HFF-Myc (cell line): ENCODE measurements at regions not wholly inside any gene's neighbourhood (a gene's known extent, or its start where the extent isn't known, plus 50 kb on each side); places are given as distances from the start of the nearest gene placed in this dataset.
"Not testable (repeated sequence)": the region's sequence is repeated elsewhere in the genome, so short reads cannot be mapped to it uniquely, and the experiment has no call there.

Experiments
- DNase-seq: peaks from one replicate; pipeline ENCODE4 v3.0.0-alpha.2; 2011; ENCODE audit warnings: low read depth; ENCODE audit errors: extremely low read depth
- H3K4me3 ChIP-seq: replicated peaks from 2 replicates; pipeline ENCODE4 v1.5.1; 2011; ENCODE audit warnings: low read depth, mild to moderate bottlenecking, control low read depth, low read length
- TF ChIP-seq, protein P1 (sequence below): IDR thresholded peaks from 2 replicates; pipeline ENCODE4 v1.5.1; 2012; ENCODE audit warnings: mild to moderate bottlenecking, low read depth, low read length, control low read depth; ENCODE audit errors: missing control alignments

DNA sequence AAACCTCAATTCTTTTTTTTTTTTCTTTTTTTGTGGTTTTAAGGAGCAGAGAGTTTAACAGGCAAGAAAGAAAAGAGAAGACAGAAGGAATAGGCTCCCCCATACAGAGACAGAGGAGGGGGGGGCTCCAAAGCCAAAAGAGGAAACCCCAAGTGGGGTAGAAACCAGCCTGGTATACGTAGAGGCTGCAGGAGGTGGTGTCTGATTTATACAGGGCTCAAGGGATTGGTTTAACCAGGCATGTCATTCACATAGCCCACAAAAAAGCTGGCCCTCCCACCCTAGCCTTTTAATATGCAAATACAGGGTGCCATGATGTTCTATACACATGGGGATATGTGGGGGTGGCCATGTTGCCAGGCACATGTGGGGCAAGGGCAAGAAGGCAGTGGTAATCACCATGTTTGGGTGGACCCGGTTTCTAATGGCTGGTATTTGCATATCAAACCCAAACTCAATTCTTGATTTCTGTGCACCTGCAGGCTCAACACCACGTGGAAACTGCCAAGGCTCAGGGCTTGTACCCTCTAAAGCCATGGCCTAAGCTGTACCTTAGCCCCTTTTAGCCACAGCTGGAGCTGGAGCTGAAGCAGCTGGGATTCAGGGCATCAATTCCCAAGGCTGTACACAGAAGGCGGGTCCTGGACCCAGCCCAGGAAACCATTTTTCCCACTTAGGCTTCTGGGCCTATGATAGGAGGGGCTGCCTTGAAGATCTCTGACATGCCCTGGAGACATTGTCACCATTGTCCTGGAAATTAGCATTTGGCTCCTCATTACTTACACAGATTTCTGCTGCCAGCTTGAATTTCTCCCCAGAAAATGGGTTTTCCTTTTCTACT, 170.3 kb downstream of the MAIP1 start:
- no peak overlapping the region for H3K4me3 ChIP-seq
- no peak for DNase-seq
- TF ChIP-seq, protein P1, sequence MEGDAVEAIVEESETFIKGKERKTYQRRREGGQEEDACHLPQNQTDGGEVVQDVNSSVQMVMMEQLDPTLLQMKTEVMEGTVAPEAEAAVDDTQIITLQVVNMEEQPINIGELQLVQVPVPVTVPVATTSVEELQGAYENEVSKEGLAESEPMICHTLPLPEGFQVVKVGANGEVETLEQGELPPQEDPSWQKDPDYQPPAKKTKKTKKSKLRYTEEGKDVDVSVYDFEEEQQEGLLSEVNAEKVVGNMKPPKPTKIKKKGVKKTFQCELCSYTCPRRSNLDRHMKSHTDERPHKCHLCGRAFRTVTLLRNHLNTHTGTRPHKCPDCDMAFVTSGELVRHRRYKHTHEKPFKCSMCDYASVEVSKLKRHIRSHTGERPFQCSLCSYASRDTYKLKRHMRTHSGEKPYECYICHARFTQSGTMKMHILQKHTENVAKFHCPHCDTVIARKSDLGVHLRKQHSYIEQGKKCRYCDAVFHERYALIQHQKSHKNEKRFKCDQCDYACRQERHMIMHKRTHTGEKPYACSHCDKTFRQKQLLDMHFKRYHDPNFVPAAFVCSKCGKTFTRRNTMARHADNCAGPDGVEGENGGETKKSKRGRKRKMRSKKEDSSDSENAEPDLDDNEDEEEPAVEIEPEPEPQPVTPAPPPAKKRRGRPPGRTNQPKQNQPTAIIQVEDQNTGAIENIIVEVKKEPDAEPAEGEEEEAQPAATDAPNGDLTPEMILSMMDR = no peak

DNA sequence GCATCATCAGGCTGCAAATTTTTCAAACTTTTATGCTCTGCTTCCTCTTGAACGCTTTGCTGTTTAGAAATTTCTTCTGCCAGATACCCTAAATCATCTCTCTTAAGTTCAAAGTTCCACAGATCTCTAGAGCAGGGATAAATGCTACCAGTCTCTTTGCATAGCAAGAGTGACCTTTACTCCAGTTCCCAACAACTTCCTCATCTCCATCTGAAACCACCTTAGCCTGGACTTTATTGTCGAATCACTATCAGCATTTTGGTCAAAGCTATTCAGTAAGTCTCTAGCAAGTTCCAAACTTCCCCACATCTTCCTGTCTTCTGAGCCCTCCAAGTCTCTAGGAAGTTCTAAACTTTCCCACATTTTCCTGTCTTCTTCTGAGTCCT, 170.9 kb downstream of the MAIP1 start:
- DNase-seq, H3K4me3 ChIP-seq: not testable (repeated sequence)

- not testable (repeated sequence) for DNase-seq
These were observed 171.3 kb downstream of the MAIP1 start for GRCh38 chr2:200126680-200127079.

GRCh38 chr2:200127848-200128247, 172.5 kb downstream of the MAIP1 start:
- DNase-seq = no peak
- TF ChIP-seq, protein P1 = no peak
- H3K4me3 ChIP-seq = no peak overlapping the region

More at GRCh38 chr2:200126680-200127079, 171.3 kb downstream of the MAIP1 start:
- not testable (repeated sequence) for H3K4me3 ChIP-seq

DNA sequence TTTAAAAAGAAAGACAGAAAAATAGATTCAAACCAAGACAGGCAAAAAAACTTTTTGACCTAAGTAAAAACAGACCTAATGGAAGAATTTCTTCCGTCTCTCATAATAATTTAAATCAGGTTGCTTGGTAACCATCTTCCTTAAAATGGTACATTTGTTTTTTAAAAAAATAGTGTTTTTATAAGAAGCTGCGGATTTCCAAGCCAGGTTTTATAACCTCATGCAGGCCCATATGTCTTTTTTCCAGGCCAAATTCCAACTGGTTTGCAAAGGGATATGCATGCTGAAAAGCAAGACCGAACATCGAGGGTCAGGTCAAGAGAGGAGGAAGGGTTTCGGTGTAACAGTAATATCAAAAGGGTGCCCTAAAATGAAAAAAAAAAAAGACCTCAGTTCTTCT, 172.9 kb downstream of the MAIP1 start:
- H3K4me3 ChIP-seq = no peak overlapping the region
- no peak for DNase-seq
- TF ChIP-seq, protein P1 = no peak

DNA sequence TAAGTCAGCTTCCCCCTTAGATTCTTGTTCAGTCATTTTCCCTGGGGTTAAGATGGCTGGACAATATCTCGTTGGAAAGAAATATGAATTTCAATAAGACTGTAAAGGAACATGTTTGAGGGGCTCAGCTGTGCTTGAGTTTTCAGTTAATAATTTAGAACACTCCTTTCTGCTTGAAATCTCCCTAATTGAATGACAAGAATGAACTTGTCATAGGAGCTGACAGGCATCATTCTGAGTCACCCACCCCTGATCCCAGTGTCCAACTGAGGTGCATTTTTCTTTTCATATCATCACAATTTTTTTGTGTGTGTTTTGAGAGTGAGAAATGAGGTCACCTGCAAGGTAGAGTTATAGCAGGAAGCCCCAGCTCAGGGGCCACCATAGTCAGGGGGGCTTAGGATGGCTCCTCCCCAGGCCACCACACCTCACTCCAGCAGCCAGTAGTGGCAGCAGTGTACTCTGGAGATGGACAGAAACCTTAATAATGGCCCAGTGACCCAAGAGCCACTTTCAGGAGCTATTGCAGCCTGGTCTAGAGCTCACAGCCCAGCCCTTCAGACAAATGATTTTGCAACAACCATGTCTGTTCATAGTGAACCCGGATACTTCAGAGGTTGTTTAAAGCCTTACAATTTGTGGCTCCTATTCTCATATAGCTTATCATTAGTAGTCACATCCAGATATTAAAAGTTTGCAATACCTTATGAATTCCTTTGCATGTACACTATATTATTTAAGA, 174.5 kb downstream of the MAIP1 start:
- DNase-seq = no peak
- no peak overlapping the region for H3K4me3 ChIP-seq
- TF ChIP-seq, protein P1 = no peak

DNA sequence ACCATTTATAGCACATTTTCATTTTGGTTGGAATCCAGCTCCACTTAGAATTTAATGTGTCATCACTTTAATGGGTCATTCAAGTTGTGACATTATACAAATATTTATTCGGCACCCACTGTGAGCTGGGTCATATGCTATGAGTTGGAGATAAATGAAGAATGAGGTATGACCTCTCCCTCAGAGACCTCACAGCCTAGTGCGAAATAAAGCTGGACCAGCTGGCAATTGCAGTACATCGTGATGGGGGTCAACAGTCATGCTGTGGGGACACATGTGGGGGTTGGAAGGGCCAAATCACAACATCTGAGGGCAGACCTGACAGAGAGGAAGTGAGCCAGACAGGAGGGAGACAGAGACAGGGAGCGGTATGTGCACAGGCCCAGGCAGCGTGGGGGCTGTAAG, 175.4 kb downstream of the MAIP1 start:
- DNase-seq = no peak
- TF ChIP-seq, protein P1 = no peak
- H3K4me3 ChIP-seq = no peak overlapping the region
